ENCODE measurements at regions not wholly inside any gene's neighbourhood (a gene's known extent, or its start where the extent isn't known, plus 50 kb on each side); places are given as distances from the start of the nearest gene placed in this dataset.

DNA sequence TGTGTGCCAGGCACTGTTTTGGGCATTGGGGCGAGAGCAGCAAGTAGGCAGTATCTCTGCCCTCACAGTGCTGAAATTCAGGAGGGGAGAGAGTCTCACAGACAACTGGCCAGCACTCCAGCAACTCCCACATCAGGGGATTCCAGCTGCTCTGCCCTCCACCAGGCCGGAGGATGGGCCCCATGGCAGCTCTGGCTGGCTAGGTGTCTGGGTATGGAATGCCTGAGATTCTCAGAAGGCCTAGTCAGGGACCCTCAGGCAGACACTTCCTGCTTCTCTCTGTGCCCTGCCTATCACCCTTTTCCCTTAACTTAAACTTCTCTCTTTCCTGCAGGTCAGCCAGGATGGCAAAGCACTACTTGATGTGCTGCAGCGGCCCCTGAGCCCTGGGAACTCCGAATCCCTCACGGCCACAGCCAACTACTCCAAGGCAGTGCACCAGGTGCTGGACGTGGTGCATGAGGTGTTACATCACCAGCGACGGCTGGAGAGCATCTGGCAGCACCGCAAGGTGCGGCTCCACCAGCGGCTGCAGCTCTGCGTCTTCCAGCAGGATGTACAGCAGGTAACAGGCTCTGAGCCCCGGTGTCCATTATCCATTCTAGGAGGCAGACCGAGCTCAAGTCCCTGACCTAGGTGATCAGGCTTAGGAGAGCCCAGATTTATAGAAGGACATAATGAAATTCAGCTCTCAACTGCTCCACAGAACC lies 342.2 kb upstream of the ROPN1 start:
- ChIA-PET POLR2A (no interaction called here), CTCF (no interaction called here)
- no peak for DNase-seq
- Histone ChIP-seq H3K4me3 (ENCODE audit: low read depth, low read length) (no peak overlapping the region), H3K36me3 (ENCODE audit: control insufficient read depth, insufficient read depth, low read length) (no peaks in the 10 kb centered on the region), H3K27me3 (replicated peaks; ENCODE audit: control insufficient read depth, insufficient read depth, low read length) (no peaks in the 10 kb centered on the region; the same call in 1 of the 2 replicates), H3K9me3 (no peaks in the 10 kb centered on the region), H3K4me1 (no peaks in the 10 kb centered on the region)
- no peak for TF ChIP-seq CTCF (IDR thresholded peaks at IDR 0.05; ENCODE audit: insufficient read depth in 1 of 2, low read depth in 1 of 2, low read length in 1 of 2, severe bottlenecking in 1 of 2, unreplicated experiment in 1 of 2)
- Mint-ChIP-seq H3K4me1 (ENCODE audit: low read depth, unreplicated experiment) (no peaks in the 10 kb centered on the region), H3K27ac (ENCODE audit: unreplicated experiment) (no peak overlapping the region), H3K9me3 (ENCODE audit: unreplicated experiment) (peaks cover 10% of the 10 kb centered on the region), H3K27me3 (ENCODE audit: insufficient read depth, unreplicated experiment) (peaks cover 26% of the 10 kb centered on the region), H3K36me3 (ENCODE audit: insufficient read depth, unreplicated experiment) (no peaks in the 10 kb centered on the region), H3K4me3 (ENCODE audit: unreplicated experiment) (no peak overlapping the region)
- intact Hi-C loops (cut with micrococcal nuclease; ENCODE audit: unreplicated experiment) = no loop called here
- BruUV-seq (replicated peaks) = no TSS peak

DNA sequence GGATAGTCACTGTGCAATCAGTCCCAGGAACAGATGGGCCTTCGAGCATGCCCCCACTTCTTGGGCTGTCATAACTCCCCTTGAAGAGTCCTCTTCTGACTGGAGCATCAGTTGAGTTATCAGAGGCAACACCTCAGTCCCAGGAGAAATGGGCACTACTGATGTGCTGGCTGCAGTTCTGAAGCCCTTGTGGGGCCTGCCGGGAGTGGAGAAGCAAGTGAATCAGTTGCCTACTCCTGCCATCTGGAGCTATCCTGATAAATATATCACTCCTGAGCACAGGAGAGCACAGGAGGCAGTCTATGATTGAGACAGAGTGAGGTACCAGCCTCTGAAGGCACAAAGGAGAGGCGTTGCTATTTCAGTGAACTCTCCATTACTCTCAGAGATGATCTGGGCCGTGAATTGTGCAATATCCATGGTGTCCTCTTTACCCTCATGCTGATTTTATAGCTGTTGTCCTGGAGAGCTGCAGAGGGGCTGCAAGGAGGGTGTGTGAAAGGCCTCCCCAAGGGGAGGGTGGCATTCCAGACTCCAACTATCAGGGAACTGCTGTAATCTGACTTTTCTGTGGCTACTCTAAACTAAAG lies 344.2 kb upstream of the ROPN1 start:
- DNase-seq = no peak
- no peaks in the 10 kb centered on the region; the same call in 1 of the 2 replicates for H3K27me3 ChIP-seq (replicated peaks; ENCODE audit: control insufficient read depth, insufficient read depth, low read length)
- no TSS peak for BruUV-seq (replicated peaks)
- POLR2A ChIA-PET = no interaction called here
- TF ChIP-seq CTCF (IDR thresholded peaks at IDR 0.05; ENCODE audit: insufficient read depth in 1 of 2, low read depth in 1 of 2, low read length in 1 of 2, severe bottlenecking in 1 of 2, unreplicated experiment in 1 of 2) = no peak
- H3K36me3 ChIP-seq (ENCODE audit: control insufficient read depth, insufficient read depth, low read length) = no peaks in the 10 kb centered on the region
- intact Hi-C loops (cut with micrococcal nuclease; ENCODE audit: unreplicated experiment) = no loop called here
- Mint-ChIP-seq H3K9me3 (ENCODE audit: unreplicated experiment) (peaks cover 10% of the 10 kb centered on the region), H3K4me1 (ENCODE audit: low read depth, unreplicated experiment) (no peaks in the 10 kb centered on the region), H3K27ac (ENCODE audit: unreplicated experiment) (no peak overlapping the region), H3K27me3 (ENCODE audit: insufficient read depth, unreplicated experiment) (peaks cover 35% of the 10 kb centered on the region), H3K36me3 (ENCODE audit: insufficient read depth, unreplicated experiment) (no peaks in the 10 kb centered on the region), H3K4me3 (ENCODE audit: unreplicated experiment) (no peak overlapping the region)
- no peaks in the 10 kb centered on the region for H3K4me1 ChIP-seq
- CTCF ChIA-PET = no interaction called here
- H3K4me3 ChIP-seq (ENCODE audit: low read depth, low read length) = no peak overlapping the region
- no peaks in the 10 kb centered on the region for H3K9me3 ChIP-seq

DNA sequence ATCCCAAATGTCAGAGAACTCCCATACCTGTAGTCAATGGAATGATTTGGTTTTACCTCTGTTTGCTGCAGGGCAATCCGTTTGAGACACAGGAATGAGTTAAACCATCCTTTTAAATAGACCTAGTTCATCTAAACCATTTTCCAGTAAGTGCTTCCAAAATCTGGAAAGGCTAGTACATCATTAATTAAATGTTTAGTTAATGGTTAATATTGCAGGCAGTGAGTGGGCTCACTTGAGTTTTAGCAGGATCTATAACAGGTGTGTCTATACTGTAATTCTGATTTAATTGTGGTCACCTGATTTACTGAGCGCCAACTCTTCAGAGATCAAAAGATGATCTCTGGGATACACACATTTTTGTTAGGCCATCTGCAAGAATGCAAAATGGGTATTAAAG lies 353.9 kb upstream of the ROPN1 start:
- ChIA-PET CTCF (no interaction called here), POLR2A (no interaction called here)
- BruUV-seq (replicated peaks) = no TSS peak
- Histone ChIP-seq H3K9me3 (no peaks in the 10 kb centered on the region), H3K4me1 (peaks cover 5% of the 10 kb centered on the region), H3K27me3 (replicated peaks; ENCODE audit: control insufficient read depth, insufficient read depth, low read length) (no peaks in the 10 kb centered on the region), H3K4me3 (ENCODE audit: low read depth, low read length) (no peak overlapping the region), H3K36me3 (ENCODE audit: control insufficient read depth, insufficient read depth, low read length) (no peaks in the 10 kb centered on the region)
- intact Hi-C loops (cut with micrococcal nuclease; ENCODE audit: unreplicated experiment) = no loop called here
- no peak overlapping the region for H3K27ac Mint-ChIP-seq (ENCODE audit: unreplicated experiment)
- H3K4me1 Mint-ChIP-seq (ENCODE audit: low read depth, unreplicated experiment) = peaks cover 2% of the 10 kb centered on the region
- no peaks in the 10 kb centered on the region for H3K9me3 Mint-ChIP-seq (ENCODE audit: unreplicated experiment)
- no peaks in the 10 kb centered on the region for H3K36me3 Mint-ChIP-seq (ENCODE audit: insufficient read depth, unreplicated experiment)
- no peak overlapping the region for H3K4me3 Mint-ChIP-seq (ENCODE audit: unreplicated experiment)
- H3K27me3 Mint-ChIP-seq (ENCODE audit: insufficient read depth, unreplicated experiment) = peaks cover 11% of the 10 kb centered on the region
- no peak for TF ChIP-seq CTCF (IDR thresholded peaks at IDR 0.05; ENCODE audit: insufficient read depth in 1 of 2, low read depth in 1 of 2, low read length in 1 of 2, severe bottlenecking in 1 of 2, unreplicated experiment in 1 of 2)
- DNase-seq = no peak
